ENCODE measurements at regions not wholly inside any gene's neighbourhood (a gene's known extent, or its start where the extent isn't known, plus 50 kb on each side); places are given as distances from the start of the nearest gene placed in this dataset.
A peak's percentile ranks its signal among the peaks of the same experiment; 100 is the strongest.

- peak; percentile 18 for DNase-seq (ENCODE audit: low spot score)
- Histone ChIP-seq H3K4me3 (no peak overlapping the region), H3K9me2 (replicated peaks; ENCODE audit: insufficient read depth) (no peaks in the 10 kb centered on the region), H3K27me3 (no peaks in the 10 kb centered on the region), H3K36me3 (replicated peaks; ENCODE audit: insufficient read depth, low read depth) (no peaks in the 10 kb centered on the region), H2AFZ (peak overlapping the region; percentile 35), H3K4me1 (ENCODE audit: insufficient read depth) (peaks cover 20% of the 10 kb centered on the region), H3K27ac (peak overlapping the region; percentile 15), H4K20me1 (ENCODE audit: insufficient read depth, poor library complexity, severe bottlenecking) (no peaks in the 10 kb centered on the region), H3K4me2 (peak overlapping the region; percentile 64), H3K79me2 (no peaks in the 10 kb centered on the region), H3K9me3 (ENCODE audit: low read depth) (no peaks in the 10 kb centered on the region)
- no peak for TF ChIP-seq EZH2phosphoT487 (IDR thresholded peaks at IDR 0.05; ENCODE audit: low read depth, severe bottlenecking, unreplicated experiment)
- 49% methylated on average over 11 of the region's 11 CpGs for WGBS (ENCODE audit: low lambda C conversion rate, missing lambda C conversion rate)
Measured at GRCh38 chr10:4353059-4353655, 472.9 kb upstream of the AKR1E2 start.

- DNase-seq (ENCODE audit: low spot score), result peak; percentile 22
- Histone ChIP-seq H3K27me3 (no peaks in the 10 kb centered on the region), H3K27ac (peak overlapping the region; percentile 15), H3K79me2 (no peaks in the 10 kb centered on the region), H2AFZ (peak overlapping the region; percentile 35), H4K20me1 (ENCODE audit: insufficient read depth, poor library complexity, severe bottlenecking) (no peaks in the 10 kb centered on the region), H3K4me1 (ENCODE audit: insufficient read depth) (peaks cover 20% of the 10 kb centered on the region), H3K4me3 (no peak overlapping the region), H3K36me3 (replicated peaks; ENCODE audit: insufficient read depth, low read depth) (no peaks in the 10 kb centered on the region), H3K4me2 (peak overlapping the region; percentile 64), H3K9me2 (replicated peaks; ENCODE audit: insufficient read depth) (no peaks in the 10 kb centered on the region), H3K9me3 (ENCODE audit: low read depth) (no peaks in the 10 kb centered on the region)
- no peak for TF ChIP-seq CTCF (IDR thresholded peaks at IDR 0.05; ENCODE audit: poor library complexity)
- no peak for TF ChIP-seq EZH2phosphoT487 (IDR thresholded peaks at IDR 0.05; ENCODE audit: low read depth, severe bottlenecking, unreplicated experiment)
- no peak for TF ChIP-seq EZH2 (IDR thresholded peaks at IDR 0.05; ENCODE audit: borderline replicate concordance)
- 18% methylated on average over 7 of the region's 7 CpGs for WGBS (ENCODE audit: low lambda C conversion rate, missing lambda C conversion rate)
Measured at GRCh38 chr10:4352414-4352961, 473.5 kb upstream of the AKR1E2 start.

- Histone ChIP-seq H3K27me3 (no peaks in the 10 kb centered on the region), H3K27ac (no peak overlapping the region), H2AFZ (no peak overlapping the region), H4K20me1 (ENCODE audit: insufficient read depth, poor library complexity, severe bottlenecking) (no peaks in the 10 kb centered on the region), H3K4me3 (no peak overlapping the region), H3K9me3 (ENCODE audit: low read depth) (no peaks in the 10 kb centered on the region), H3K36me3 (replicated peaks; ENCODE audit: insufficient read depth, low read depth) (no peaks in the 10 kb centered on the region), H3K4me1 (ENCODE audit: insufficient read depth) (peaks cover 20% of the 10 kb centered on the region), H3K4me2 (no peak overlapping the region), H3K79me2 (no peaks in the 10 kb centered on the region), H3K9me2 (replicated peaks; ENCODE audit: insufficient read depth) (no peaks in the 10 kb centered on the region)
- DNase-seq (ENCODE audit: low spot score), result no peak
- 85% methylated on average over 3 of the region's 3 CpGs for WGBS (ENCODE audit: low lambda C conversion rate, missing lambda C conversion rate)
- TF ChIP-seq EZH2phosphoT487 (IDR thresholded peaks at IDR 0.05; ENCODE audit: low read depth, severe bottlenecking, unreplicated experiment) (no peak), EZH2 (IDR thresholded peaks at IDR 0.05; ENCODE audit: borderline replicate concordance) (no peak), CTCF (IDR thresholded peaks at IDR 0.05; ENCODE audit: poor library complexity) (no peak)
Measured at GRCh38 chr10:4351723-4352413, 474.1 kb upstream of the AKR1E2 start.

GRCh38 chr10:4347397-4347796 lies 478.6 kb upstream of the AKR1E2 start:
- WGBS (ENCODE audit: low lambda C conversion rate, missing lambda C conversion rate), result 72% methylated on average over 6 of the region's 6 CpGs
- H2AFZ ChIP-seq, result no peak overlapping the region

More at GRCh38 chr10:4347397-4347796, 478.6 kb upstream of the AKR1E2 start:
- H3K4me2 ChIP-seq, result no peak overlapping the region
- H3K27ac ChIP-seq, result no peak overlapping the region
- peaks cover 8% of the 10 kb centered on the region for H3K4me1 ChIP-seq (ENCODE audit: insufficient read depth)
- H3K79me2 ChIP-seq, result no peaks in the 10 kb centered on the region
- H3K9me3 ChIP-seq (ENCODE audit: low read depth), result no peaks in the 10 kb centered on the region
- H3K9me2 ChIP-seq (replicated peaks; ENCODE audit: insufficient read depth), result no peaks in the 10 kb centered on the region
- TF ChIP-seq EZH2 (IDR thresholded peaks at IDR 0.05; ENCODE audit: borderline replicate concordance), result no peak
- no peak for TF ChIP-seq EZH2phosphoT487 (IDR thresholded peaks at IDR 0.05; ENCODE audit: low read depth, severe bottlenecking, unreplicated experiment)
- TF ChIP-seq CTCF (IDR thresholded peaks at IDR 0.05; ENCODE audit: poor library complexity), result no peak
- H3K36me3 ChIP-seq (replicated peaks; ENCODE audit: insufficient read depth, low read depth), result no peaks in the 10 kb centered on the region
- no peak overlapping the region for H3K4me3 ChIP-seq
- no peaks in the 10 kb centered on the region for H3K27me3 ChIP-seq
- H4K20me1 ChIP-seq (ENCODE audit: insufficient read depth, poor library complexity, severe bottlenecking), result no peaks in the 10 kb centered on the region
- DNase-seq (ENCODE audit: low spot score), result no peak
